ENCODE measurements at regions not wholly inside any gene's neighbourhood (a gene's known extent, or its start where the extent isn't known, plus 50 kb on each side); places are given as distances from the start of the nearest gene placed in this dataset.
A peak's percentile ranks its signal among the peaks of the same experiment; 100 is the strongest.
"Not testable (repeated sequence)": the region's sequence is repeated elsewhere in the genome, so short reads cannot be mapped to it uniquely, and the experiment has no call there.

- no peak for FAIRE-seq
- DNase-seq (ENCODE audit: insufficient read length, low spot score), result no peak
Observed at GRCh38 chr11:96506953-96507354, 117.1 kb downstream of the JRKL start.

- no peak for FAIRE-seq
Observed at GRCh38 chr11:96508861-96509260, 119.0 kb downstream of the JRKL start.

GRCh38 chr11:96520939-96521338 lies 131.1 kb downstream of the JRKL start:
- DNase-seq (ENCODE audit: insufficient read length, low spot score), result no peak
- FAIRE-seq, result no peak

More at GRCh38 chr11:96508861-96509260, 119.0 kb downstream of the JRKL start:
- DNase-seq (ENCODE audit: insufficient read length, low spot score), result no peak

GRCh38 chr11:96523656-96524055 lies 133.8 kb downstream of the JRKL start:
- DNase-seq (ENCODE audit: insufficient read length, low spot score) (no peak), FAIRE-seq (no peak)

GRCh38 chr11:96524475-96524874 lies 134.7 kb downstream of the JRKL start:
- DNase-seq (ENCODE audit: insufficient read length, low spot score) (no peak), FAIRE-seq (no peak)

GRCh38 chr11:96530473-96530872 lies 140.7 kb downstream of the JRKL start:
- DNase-seq (ENCODE audit: insufficient read length, low spot score) (no peak), FAIRE-seq (no peak)

GRCh38 chr11:96538104-96538503 lies 148.3 kb downstream of the JRKL start:
- DNase-seq (ENCODE audit: insufficient read length, low spot score) (no peak), FAIRE-seq (peak; percentile 51)

- DNase-seq (ENCODE audit: insufficient read length, low spot score) (no peak), FAIRE-seq (no peak)
Observed at GRCh38 chr11:96538622-96539021, 148.8 kb downstream of the JRKL start.

GRCh38 chr11:96540875-96541274 lies 151.1 kb downstream of the JRKL start:
- DNase-seq (ENCODE audit: insufficient read length, low spot score) (no peak), FAIRE-seq (no peak)

GRCh38 chr11:96543177-96543576 lies 153.4 kb downstream of the JRKL start:
- FAIRE-seq (no peak), DNase-seq (ENCODE audit: insufficient read length, low spot score) (no peak)

- DNase-seq (ENCODE audit: insufficient read length, low spot score); FAIRE-seq: not testable (repeated sequence)
Observed at GRCh38 chr11:96545192-96545591, 155.4 kb downstream of the JRKL start.

- FAIRE-seq (no peak), DNase-seq (ENCODE audit: insufficient read length, low spot score) (no peak)
Observed at GRCh38 chr11:96551136-96551535, 161.3 kb downstream of the JRKL start.

- DNase-seq (ENCODE audit: insufficient read length, low spot score) (no peak), FAIRE-seq (no peak)
Observed at GRCh38 chr11:96554236-96554820, 164.5 kb downstream of the JRKL start.

- FAIRE-seq; DNase-seq (ENCODE audit: insufficient read length, low spot score): not testable (repeated sequence)
Observed at GRCh38 chr11:96555826-96556225, 166.0 kb downstream of the JRKL start.

- not testable (repeated sequence) for FAIRE-seq; DNase-seq (ENCODE audit: insufficient read length, low spot score)
Observed at GRCh38 chr11:96560727-96561126, 170.9 kb downstream of the JRKL start.

GRCh38 chr11:96567176-96567575 lies 177.4 kb downstream of the JRKL start:
- FAIRE-seq, result no peak
- no peak for DNase-seq (ENCODE audit: insufficient read length, low spot score)

GRCh38 chr11:96567667-96568066 lies 177.9 kb downstream of the JRKL start:
- no peak for DNase-seq (ENCODE audit: insufficient read length, low spot score)
- no peak for FAIRE-seq

GRCh38 chr11:96576383-96576782 lies 186.6 kb downstream of the JRKL start:
- FAIRE-seq (no peak), DNase-seq (ENCODE audit: insufficient read length, low spot score) (no peak)

- FAIRE-seq (no peak), DNase-seq (ENCODE audit: insufficient read length, low spot score) (no peak)
Observed at GRCh38 chr11:96578379-96578778, 188.6 kb downstream of the JRKL start.

GRCh38 chr11:96579656-96580055 lies 189.8 kb downstream of the JRKL start:
- FAIRE-seq (no peak), DNase-seq (ENCODE audit: insufficient read length, low spot score) (no peak)

- DNase-seq (ENCODE audit: insufficient read length, low spot score), result no peak
- FAIRE-seq, result no peak
Observed at GRCh38 chr11:96580476-96581040, 190.7 kb downstream of the JRKL start.

All from GM19239 (cell line).